Right lobe of liver (tissue), 4 donors: ENCODE measurements at regions not wholly inside any gene's neighbourhood (a gene's known extent, or its start where the extent isn't known, plus 50 kb on each side); places are given as distances from the start of the nearest gene placed in this dataset.

Experiments used
- CTCF ChIP-seq, 4 donors: fragments of 200-600 bp in 3 of 4; fragments of 450-650 bp in 1 of 4; IDR thresholded peaks; one replicate each; pipeline versions ENCODE4 v1.5.1 to v1.8.0; 2016 to 2022; ENCODE audit warnings: antibody characterized with exemption in 4 of 4, mild to moderate bottlenecking in 2 of 4
- POLR2A ChIP-seq: fragments of 450-650 bp; IDR thresholded peaks from one replicate; pipeline ENCODE4 v1.6.1; 2017; ENCODE audit warnings: antibody characterized with exemption, mild to moderate bottlenecking
- donor health status: DM: no; HTN: no; CAD: no.
- donor health status: DM: no; HTN: no; CAD: no.
- donor health status: DM: no; HTN: yes; CAD: no.

- TF ChIP-seq CTCF (IDR thresholded peaks at IDR 0.05), result no peak
- no peak for TF ChIP-seq POLR2A
Measured at GRCh38 chr6:154595538-154595937, 85.1 kb upstream of the CNKSR3 start.
